Activated CD4-positive, alpha-beta memory T cell treated with anti-CD3 and anti-CD28 coated beads for 36 hours (primary cell): ENCODE measurements at regions not wholly inside any gene's neighbourhood (a gene's known extent, or its start where the extent isn't known, plus 50 kb on each side); places are given as distances from the start of the nearest gene placed in this dataset.

Source experiments
- CTCF ChIA-PET: fragments of 350-600 bp; sonication (Branson Sonifier 250); formaldehyde crosslinking; loops from one replicate; lab custom pipeline; 2021; ENCODE audit warnings: antibody characterized with exemption, inconsistent platforms; lab: Charles Lee
- POLR2A ChIA-PET: fragments of 350-600 bp; sonication (Branson Sonifier 250); formaldehyde crosslinking; loops from one replicate; lab custom pipeline; 2021; ENCODE audit warnings: antibody characterized with exemption; lab: Charles Lee
- DNase-seq: peaks from one replicate; pipeline ENCODE4 v3.0.0-alpha.2; 2020
- H3K27ac Mint-ChIP-seq: one replicate; pipeline ENCODE4 v1.8.0; 2021; ENCODE audit warnings: mixed read lengths
- H3K27me3 Mint-ChIP-seq: one replicate; pipeline ENCODE4 v1.8.0; 2021; ENCODE audit warnings: mixed read lengths
- H3K36me3 Mint-ChIP-seq: one replicate; pipeline ENCODE4 v1.8.0; 2021; ENCODE audit warnings: mixed read lengths
- H3K4me1 Mint-ChIP-seq: one replicate; pipeline ENCODE4 v1.8.0; 2021; ENCODE audit warnings: low read depth, mixed read lengths
- H3K4me3 Mint-ChIP-seq: one replicate; pipeline ENCODE4 v1.8.0; 2021; ENCODE audit warnings: mild to moderate bottlenecking, mixed read lengths
- H3K9me3 Mint-ChIP-seq: one replicate; pipeline ENCODE4 v1.8.0; 2021; ENCODE audit warnings: mixed read lengths
- intact Hi-C: fragments of 100-400 bp; cut with micrococcal nuclease; formaldehyde crosslinking; loops from one replicate; pipeline ENCODE4 v1.15.1; 2023

GRCh38 chr1:4396551-4396950, 257.9 kb upstream of the AJAP1 start:
- ChIA-PET POLR2A (no interaction called here), CTCF (no interaction called here)
- Mint-ChIP-seq H3K4me3 (no peak overlapping the region), H3K27me3 (no peaks in the 10 kb centered on the region), H3K9me3 (peaks cover 14% of the 10 kb centered on the region), H3K4me1 (no peaks in the 10 kb centered on the region), H3K27ac (no peak overlapping the region), H3K36me3 (no peaks in the 10 kb centered on the region)
- no peak for DNase-seq
- intact Hi-C loops = no loop called here

GRCh38 chr1:4397196-4397595, 257.2 kb upstream of the AJAP1 start:
- no peak overlapping the region for H3K27ac Mint-ChIP-seq
- H3K4me3 Mint-ChIP-seq = no peak overlapping the region
- ChIA-PET POLR2A (no interaction called here), CTCF (no interaction called here)
- H3K9me3 Mint-ChIP-seq = peaks cover 14% of the 10 kb centered on the region
- H3K4me1 Mint-ChIP-seq = no peaks in the 10 kb centered on the region
- no peaks in the 10 kb centered on the region for H3K36me3 Mint-ChIP-seq
- intact Hi-C loops = no loop called here
- DNase-seq = no peak
- no peaks in the 10 kb centered on the region for H3K27me3 Mint-ChIP-seq

GRCh38 chr1:4402032-4402431, 252.4 kb upstream of the AJAP1 start:
- H3K4me3 Mint-ChIP-seq = no peak overlapping the region
- no peaks in the 10 kb centered on the region for H3K9me3 Mint-ChIP-seq
- ChIA-PET POLR2A (no interaction called here), CTCF (no interaction called here)
- DNase-seq = no peak
- intact Hi-C loops = no loop called here
- H3K27me3 Mint-ChIP-seq = no peaks in the 10 kb centered on the region
- no peaks in the 10 kb centered on the region for H3K4me1 Mint-ChIP-seq
- no peaks in the 10 kb centered on the region for H3K36me3 Mint-ChIP-seq
- no peak overlapping the region for H3K27ac Mint-ChIP-seq

- POLR2A ChIA-PET = no interaction called here
- Mint-ChIP-seq H3K36me3 (no peaks in the 10 kb centered on the region), H3K9me3 (no peaks in the 10 kb centered on the region), H3K4me3 (no peak overlapping the region), H3K27me3 (peaks cover 2% of the 10 kb centered on the region), H3K4me1 (no peaks in the 10 kb centered on the region), H3K27ac (no peak overlapping the region)
- CTCF ChIA-PET = no interaction called here
- intact Hi-C loops = no loop called here
- DNase-seq = no peak
These were observed 249.4 kb upstream of the AJAP1 start for GRCh38 chr1:4404854-4405590.

GRCh38 chr1:4407851-4408250, 246.6 kb upstream of the AJAP1 start:
- Mint-ChIP-seq H3K27me3 (peaks cover 2% of the 10 kb centered on the region), H3K4me1 (no peaks in the 10 kb centered on the region), H3K4me3 (no peak overlapping the region), H3K36me3 (no peaks in the 10 kb centered on the region), H3K9me3 (no peaks in the 10 kb centered on the region), H3K27ac (no peak overlapping the region)
- CTCF ChIA-PET = no interaction called here
- intact Hi-C loops = no loop called here
- POLR2A ChIA-PET = no interaction called here
- DNase-seq = no peak

- Mint-ChIP-seq H3K9me3 (no peaks in the 10 kb centered on the region), H3K36me3 (no peaks in the 10 kb centered on the region), H3K27me3 (peaks cover 2% of the 10 kb centered on the region), H3K4me1 (no peaks in the 10 kb centered on the region), H3K27ac (no peak overlapping the region), H3K4me3 (no peak overlapping the region)
- DNase-seq = no peak
- intact Hi-C loops = no loop called here
- ChIA-PET CTCF (no interaction called here), POLR2A (no interaction called here)
These were observed 246.0 kb upstream of the AJAP1 start for GRCh38 chr1:4408380-4408779.

DNA sequence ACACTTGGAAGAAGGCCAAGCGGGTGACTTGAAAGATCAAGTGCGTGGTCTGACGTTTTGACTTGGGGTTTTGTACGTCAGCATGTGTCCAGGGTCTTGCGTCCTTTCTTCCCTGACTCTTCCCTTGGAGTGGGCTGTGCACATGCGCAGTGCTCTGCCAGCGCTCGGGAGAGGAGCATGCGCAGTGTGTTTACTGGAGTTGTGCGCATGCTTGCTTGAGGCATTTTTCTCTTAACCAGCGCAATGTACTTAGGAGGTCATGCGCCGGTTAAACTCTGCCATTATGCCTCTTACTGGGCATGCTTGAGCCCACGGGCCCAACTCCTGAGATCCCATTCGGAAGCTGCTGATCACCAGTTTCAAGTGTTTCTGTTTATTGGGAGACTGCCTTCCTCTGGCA, 242.5 kb upstream of the AJAP1 start:
- Mint-ChIP-seq H3K27me3 (peaks cover 2% of the 10 kb centered on the region), H3K4me3 (no peak overlapping the region), H3K27ac (no peak overlapping the region), H3K4me1 (no peaks in the 10 kb centered on the region), H3K36me3 (no peaks in the 10 kb centered on the region), H3K9me3 (peaks cover 8% of the 10 kb centered on the region)
- ChIA-PET CTCF (no interaction called here), POLR2A (no interaction called here)
- intact Hi-C loops = no loop called here
- no peak for DNase-seq

DNA sequence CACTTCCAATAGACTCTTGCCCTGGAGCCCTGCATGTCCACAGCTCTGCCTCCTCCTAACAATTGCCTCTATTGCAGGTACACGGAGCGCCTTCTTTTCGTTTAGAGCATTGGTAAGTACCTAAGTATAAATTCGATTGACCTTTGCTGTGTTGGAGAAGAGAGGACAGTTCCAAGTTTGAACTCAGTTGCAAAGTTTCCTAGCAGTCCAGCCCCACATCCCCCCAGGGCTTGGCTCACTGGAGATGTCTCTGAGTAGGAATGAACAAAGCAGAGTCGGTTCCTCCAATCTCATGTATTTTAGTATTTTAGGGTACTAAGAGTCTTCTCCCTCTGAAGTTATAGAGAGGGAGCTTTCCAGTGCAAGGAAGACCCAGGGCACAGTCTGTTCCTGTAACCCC, 238.9 kb upstream of the AJAP1 start:
- Mint-ChIP-seq H3K27ac (no peak overlapping the region), H3K27me3 (peaks cover 6% of the 10 kb centered on the region), H3K4me1 (no peaks in the 10 kb centered on the region), H3K4me3 (no peak overlapping the region), H3K36me3 (peaks cover 1% of the 10 kb centered on the region), H3K9me3 (peaks cover 14% of the 10 kb centered on the region)
- ChIA-PET CTCF (no interaction called here), POLR2A (no interaction called here)
- no peak for DNase-seq
- intact Hi-C loops = no loop called here

GRCh38 chr1:4416189-4416588, 238.2 kb upstream of the AJAP1 start:
- peaks cover 14% of the 10 kb centered on the region for H3K9me3 Mint-ChIP-seq
- peaks cover 10% of the 10 kb centered on the region for H3K27me3 Mint-ChIP-seq
- no peak for DNase-seq
- POLR2A ChIA-PET = no interaction called here
- H3K4me1 Mint-ChIP-seq = no peaks in the 10 kb centered on the region
- intact Hi-C loops = no loop called here
- no peak overlapping the region for H3K4me3 Mint-ChIP-seq
- no peak overlapping the region for H3K27ac Mint-ChIP-seq
- CTCF ChIA-PET = no interaction called here
- H3K36me3 Mint-ChIP-seq = peaks cover 1% of the 10 kb centered on the region

- Mint-ChIP-seq H3K9me3 (peaks cover 14% of the 10 kb centered on the region), H3K4me3 (no peak overlapping the region), H3K36me3 (peaks cover 1% of the 10 kb centered on the region), H3K27me3 (peaks cover 17% of the 10 kb centered on the region), H3K4me1 (no peaks in the 10 kb centered on the region), H3K27ac (no peak overlapping the region)
- intact Hi-C loops = no loop called here
- POLR2A ChIA-PET = no interaction called here
- CTCF ChIA-PET = no interaction called here
- DNase-seq = no peak
These were observed 236.4 kb upstream of the AJAP1 start for GRCh38 chr1:4418021-4418420.

GRCh38 chr1:4421986-4422385, 232.4 kb upstream of the AJAP1 start:
- ChIA-PET POLR2A (no interaction called here), CTCF (no interaction called here)
- Mint-ChIP-seq H3K27ac (no peak overlapping the region), H3K4me3 (no peak overlapping the region), H3K4me1 (no peaks in the 10 kb centered on the region), H3K27me3 (peaks cover 19% of the 10 kb centered on the region), H3K36me3 (peaks cover 1% of the 10 kb centered on the region), H3K9me3 (peaks cover 6% of the 10 kb centered on the region)
- intact Hi-C loops = no loop called here
- DNase-seq = no peak

DNA sequence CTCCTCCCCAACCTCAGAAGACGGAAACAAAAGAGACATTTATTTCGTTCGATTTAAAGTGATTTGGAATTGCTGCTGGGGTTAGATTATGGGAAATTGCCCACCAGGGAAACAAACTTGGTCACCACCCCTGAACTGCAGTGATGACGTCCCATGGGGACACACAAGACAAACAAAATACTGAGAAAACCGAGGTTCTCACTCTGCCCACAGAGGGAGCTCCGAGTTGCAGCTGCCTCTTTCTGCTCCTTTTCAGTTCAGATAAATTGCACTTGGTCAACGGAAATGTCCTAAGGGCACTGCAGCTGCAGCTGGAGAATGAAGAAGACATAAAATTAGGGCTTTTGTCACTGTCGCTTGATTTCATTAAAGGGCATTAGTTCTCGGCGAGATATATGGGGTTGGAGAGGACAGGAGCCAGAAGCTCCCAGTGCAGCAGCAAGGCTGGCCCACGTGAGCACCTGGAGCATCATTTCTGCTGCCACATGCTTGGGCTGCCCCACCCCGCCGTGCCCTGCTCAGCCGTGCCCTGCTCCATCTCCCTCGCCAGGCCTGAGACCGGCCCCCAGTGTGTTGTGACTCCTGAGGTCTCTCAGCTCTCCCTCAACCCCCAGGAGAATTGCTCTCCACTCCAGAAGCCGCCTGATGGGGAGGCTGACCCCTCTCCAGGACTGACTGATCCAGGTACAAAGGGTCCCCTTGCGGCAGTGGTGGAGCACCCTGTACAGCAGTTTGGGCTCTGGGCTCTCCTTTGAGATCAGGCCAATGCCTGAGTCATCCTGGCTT, 231.7 kb upstream of the AJAP1 start:
- no peaks in the 10 kb centered on the region for H3K4me1 Mint-ChIP-seq
- H3K4me3 Mint-ChIP-seq = no peak overlapping the region
- no peak overlapping the region for H3K27ac Mint-ChIP-seq
- peaks cover 15% of the 10 kb centered on the region for H3K27me3 Mint-ChIP-seq
- ChIA-PET CTCF (no interaction called here), POLR2A (no interaction called here)
- H3K36me3 Mint-ChIP-seq = peaks cover 1% of the 10 kb centered on the region
- H3K9me3 Mint-ChIP-seq = peaks cover 6% of the 10 kb centered on the region
- intact Hi-C loops = no loop called here
- DNase-seq = no peak

DNA sequence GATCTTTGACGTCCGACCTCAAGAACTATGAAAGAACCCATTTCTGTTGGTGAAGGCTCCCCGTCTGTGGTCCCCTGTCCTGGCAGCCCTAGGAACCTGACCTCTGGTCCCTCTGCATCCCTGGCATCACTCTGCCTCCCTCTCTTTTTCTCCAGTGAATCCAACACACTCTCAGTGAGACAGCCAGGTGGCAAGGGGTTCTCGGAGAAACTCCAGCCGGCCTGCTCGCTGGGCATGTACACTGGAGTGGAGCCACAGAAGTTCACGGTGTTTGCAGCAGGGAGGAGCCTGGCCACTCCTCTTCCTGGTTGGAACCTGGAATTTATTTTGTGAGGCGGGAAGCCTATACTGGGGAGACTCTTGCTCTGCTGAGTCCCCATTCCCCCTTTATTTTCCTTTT, 230.2 kb upstream of the AJAP1 start:
- POLR2A ChIA-PET = no interaction called here
- no peak overlapping the region for H3K27ac Mint-ChIP-seq
- no peak for DNase-seq
- intact Hi-C loops = no loop called here
- no peaks in the 10 kb centered on the region for H3K4me1 Mint-ChIP-seq
- CTCF ChIA-PET = no interaction called here
- peaks cover 15% of the 10 kb centered on the region for H3K27me3 Mint-ChIP-seq
- peaks cover 6% of the 10 kb centered on the region for H3K9me3 Mint-ChIP-seq
- peaks cover 1% of the 10 kb centered on the region for H3K36me3 Mint-ChIP-seq
- no peak overlapping the region for H3K4me3 Mint-ChIP-seq
